IPS DF 4.7 (cell line): ENCODE measurements at regions not wholly inside any gene's neighbourhood (a gene's known extent, or its start where the extent isn't known, plus 50 kb on each side); places are given as distances from the start of the nearest gene placed in this dataset.

ENCODE experiments used
- DNase-seq: peaks from one replicate; pipeline ENCODE4 v3.0.0-alpha.2; 2013; ENCODE audit warnings: low spot score; ENCODE audit errors: extremely low read depth

DNA sequence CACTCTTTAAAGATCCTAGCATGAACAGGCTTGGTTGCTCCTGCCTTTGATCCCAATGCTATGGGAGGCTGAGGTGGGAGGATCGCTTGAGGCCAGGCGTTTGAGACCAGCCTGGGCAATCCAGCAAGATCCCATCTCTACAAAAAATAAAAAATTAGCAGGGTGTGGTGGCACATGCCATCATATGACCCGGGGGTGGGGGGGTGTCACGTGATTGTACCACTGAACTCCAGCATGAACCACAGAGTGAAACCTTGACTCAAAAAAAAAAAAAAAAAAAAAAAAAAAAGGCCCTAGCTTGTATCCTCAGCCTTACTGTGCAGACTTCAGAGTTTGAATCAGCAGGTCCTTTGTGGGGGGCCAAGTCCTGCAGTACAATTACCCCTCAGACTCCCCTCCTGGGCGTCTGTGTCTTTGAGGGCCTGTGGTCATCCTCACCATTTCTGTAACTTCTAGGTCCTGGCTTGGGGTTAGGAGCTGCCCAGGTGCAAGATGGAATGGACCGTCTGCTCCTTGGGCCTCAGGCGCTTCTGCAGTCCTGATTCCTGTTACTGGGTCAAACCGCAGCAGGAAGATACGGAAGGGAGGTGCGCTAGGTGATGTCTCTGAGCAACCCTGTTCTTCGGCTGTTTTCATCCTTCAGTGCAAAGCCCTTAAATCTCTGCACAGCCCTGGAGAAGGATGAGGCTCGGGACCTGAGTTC lies 208.1 kb downstream of the CTTN start:
- DNase-seq = no peak

GRCh38 chr11:70606951-70607330 lies 208.6 kb downstream of the CTTN start:
- DNase-seq = no peak

- DNase-seq = no peak
Measured at GRCh38 chr11:70607561-70607960, 209.2 kb downstream of the CTTN start.

- DNase-seq = no peak
Measured at GRCh38 chr11:70608568-70609470, 210.5 kb downstream of the CTTN start.

GRCh38 chr11:70610566-70611565 lies 212.5 kb downstream of the CTTN start:
- DNase-seq = no peak

DNA sequence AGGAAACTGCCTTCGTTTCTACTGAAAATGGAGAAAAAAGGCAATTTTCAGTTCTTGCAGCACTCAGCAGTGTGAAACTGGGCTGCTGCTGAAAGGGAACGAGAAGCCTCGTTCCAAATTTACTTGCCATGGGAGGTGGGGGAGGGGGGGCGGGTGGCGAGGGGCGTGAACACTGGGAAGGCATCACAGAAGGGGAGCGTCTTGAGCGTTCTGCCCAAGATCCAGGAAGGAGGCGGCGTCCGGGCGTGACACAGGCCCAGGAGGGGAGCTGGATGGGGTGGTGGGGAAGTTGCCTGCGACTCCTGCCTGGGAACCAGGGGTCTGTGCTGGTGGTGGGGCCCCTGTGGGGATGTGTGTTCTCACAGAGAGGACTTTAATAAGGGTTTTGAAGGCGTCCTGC lies 213.5 kb downstream of the CTTN start:
- no peak for DNase-seq

DNA sequence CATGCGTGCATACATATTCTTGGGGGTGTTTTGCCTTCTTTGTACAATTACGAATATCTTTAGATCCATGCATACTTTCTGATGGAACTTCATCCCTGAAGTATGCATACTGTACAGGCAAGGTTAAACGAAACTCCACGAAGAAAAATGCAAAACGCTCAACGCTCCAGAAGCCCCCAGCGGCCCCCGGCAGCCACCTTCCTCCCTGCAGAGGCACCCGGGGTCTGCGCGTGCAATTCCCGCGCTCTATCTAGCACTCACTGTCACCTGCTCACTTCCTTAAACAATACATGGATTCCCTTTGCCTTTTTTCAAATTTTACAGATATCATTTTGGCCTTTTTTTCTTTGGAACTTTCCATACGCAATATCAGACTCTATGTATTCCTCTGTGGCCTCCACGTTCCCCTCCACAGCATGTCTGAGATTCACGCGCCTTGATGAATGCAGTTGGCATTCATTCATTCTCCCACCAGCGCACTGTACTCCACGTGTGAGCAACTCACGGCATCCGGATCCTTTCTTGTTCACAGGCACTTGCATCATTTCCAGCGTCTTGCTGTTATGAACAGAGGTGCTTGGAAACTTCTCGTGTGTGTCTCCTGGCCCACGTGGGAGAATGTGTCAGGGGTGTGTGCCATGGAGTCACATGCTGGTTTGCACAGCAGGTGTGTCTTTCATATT lies 214.3 kb downstream of the CTTN start:
- DNase-seq = no peak

- DNase-seq = no peak
Measured at GRCh38 chr11:70614034-70614681, 215.8 kb downstream of the CTTN start.

GRCh38 chr11:70615036-70615875 lies 216.9 kb downstream of the CTTN start:
- DNase-seq = no peak

- DNase-seq = no peak
Measured at GRCh38 chr11:70616317-70616716, 218.0 kb downstream of the CTTN start.

GRCh38 chr11:70616938-70617654 lies 218.8 kb downstream of the CTTN start:
- no peak for DNase-seq

DNA sequence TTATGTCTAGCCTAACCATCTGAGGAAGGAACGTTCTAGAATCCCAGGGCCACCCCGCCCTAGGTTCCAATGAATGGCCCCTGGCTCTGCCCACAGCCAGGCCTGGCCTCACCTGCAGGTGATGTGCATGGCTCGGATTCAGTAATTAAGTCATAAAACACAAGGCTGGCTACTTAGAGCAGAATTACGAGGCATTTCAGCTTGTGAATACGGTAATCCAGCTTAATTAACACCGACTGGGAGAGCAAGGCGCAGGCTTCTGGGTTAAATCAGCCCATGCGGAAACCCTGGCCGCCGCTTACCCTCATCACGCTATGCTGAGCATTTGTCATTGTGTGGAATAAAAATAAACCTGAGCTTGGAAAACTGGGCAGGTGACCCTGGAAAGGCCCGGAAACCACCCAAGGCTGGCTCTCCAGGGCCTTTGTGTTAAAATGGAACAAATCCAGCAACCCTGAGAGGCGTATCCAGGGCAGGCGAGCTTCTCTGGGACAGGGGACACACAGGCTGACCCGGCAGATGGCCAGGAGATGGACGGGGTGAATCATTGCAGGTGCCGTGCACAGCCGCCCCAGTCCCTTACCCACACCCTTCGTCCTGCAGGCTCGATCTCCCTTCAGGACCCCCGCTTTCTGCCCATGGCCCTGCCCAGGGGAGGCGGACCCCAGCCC lies 220.2 kb downstream of the CTTN start:
- DNase-seq = no peak

- DNase-seq = no peak
Measured at GRCh38 chr11:70619591-70619990, 221.3 kb downstream of the CTTN start.

GRCh38 chr11:70620510-70621184 lies 222.3 kb downstream of the CTTN start:
- no peak for DNase-seq

DNA sequence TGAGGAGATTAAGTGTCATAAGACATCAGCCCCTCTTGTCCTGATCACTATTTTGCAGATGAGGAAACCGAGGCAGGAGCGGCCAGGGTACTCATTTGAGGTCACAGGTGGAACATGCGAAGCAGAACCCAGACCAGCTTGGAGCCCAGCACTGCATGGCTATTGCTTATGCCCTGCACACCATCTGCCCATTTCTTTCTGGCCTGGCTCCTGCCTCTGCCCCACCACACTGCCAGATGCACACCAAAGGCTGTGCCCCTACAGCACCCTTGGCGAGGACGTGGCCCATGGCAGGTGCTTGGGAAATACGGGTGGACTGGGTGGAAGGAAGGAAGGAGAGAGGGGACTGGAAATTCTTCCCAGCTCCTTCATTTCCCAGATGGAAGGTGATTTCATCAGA lies 222.9 kb downstream of the CTTN start:
- no peak for DNase-seq

DNA sequence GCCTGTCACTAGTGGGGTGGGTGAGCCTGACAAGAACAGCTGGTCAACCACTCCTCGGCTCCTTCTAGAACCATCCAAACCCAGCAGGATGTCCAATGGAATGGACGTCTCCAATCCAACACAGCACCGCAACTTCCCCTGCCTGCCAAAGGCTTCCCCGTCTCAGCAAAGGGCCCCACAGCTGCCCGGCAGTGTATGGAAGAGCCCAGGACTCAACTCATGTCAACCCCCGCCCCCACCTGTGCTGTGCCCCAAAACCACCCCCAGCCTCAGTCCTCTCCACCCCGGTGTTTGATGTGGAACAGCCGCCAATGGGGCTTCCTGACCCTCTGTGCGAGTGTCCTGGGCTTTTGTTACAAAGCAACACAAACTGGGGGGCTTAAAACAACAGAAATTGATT lies 223.8 kb downstream of the CTTN start:
- DNase-seq = no peak

- no peak for DNase-seq
Measured at GRCh38 chr11:70623906-70624597, 225.7 kb downstream of the CTTN start.
